ENCODE measurements at regions not wholly inside any gene's neighbourhood (a gene's known extent, or its start where the extent isn't known, plus 50 kb on each side); places are given as distances from the start of the nearest gene placed in this dataset.
"Not testable (repeated sequence)": the region's sequence is repeated elsewhere in the genome, so short reads cannot be mapped to it uniquely, and the experiment has no call there.

DNA sequence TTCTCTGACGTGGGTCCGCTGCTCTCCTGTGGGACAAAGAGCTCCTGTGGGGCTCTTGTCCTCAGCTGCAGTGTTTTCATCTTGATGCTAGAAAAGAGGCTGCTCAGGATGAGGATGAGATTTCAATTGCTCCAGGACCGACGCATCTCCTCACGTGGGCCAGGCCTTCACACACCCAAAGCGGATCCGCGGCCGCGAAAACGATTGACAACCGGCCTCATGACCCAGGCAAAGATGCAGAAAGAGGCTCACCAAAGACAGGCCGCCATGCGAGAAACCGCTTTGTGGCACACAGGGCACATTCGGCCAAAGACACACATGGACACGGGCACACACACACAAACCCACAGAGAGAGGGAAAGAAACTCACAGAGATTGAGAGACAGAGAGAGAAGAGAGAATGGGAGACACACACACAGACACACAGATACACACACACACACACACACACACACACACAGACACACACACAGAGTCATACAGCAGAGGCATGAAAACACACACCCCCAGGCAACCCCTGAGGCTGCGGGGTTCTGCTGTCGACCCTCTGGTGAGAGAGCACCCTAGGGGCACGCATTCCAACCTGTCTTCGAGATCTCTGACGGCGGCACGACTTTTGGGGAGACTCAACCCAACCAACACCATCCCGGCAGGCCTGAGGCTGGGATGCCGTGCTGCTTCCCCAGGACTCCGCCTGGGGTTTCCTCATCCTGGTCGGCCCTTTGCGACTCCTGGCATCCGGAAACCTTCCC is 168.5 kb upstream of the ZNF337 start:
- DNase-seq, result not testable (repeated sequence)

GRCh38 chr20:25864326-25864962 is 167.8 kb upstream of the ZNF337 start:
- no peak for DNase-seq

DNA sequence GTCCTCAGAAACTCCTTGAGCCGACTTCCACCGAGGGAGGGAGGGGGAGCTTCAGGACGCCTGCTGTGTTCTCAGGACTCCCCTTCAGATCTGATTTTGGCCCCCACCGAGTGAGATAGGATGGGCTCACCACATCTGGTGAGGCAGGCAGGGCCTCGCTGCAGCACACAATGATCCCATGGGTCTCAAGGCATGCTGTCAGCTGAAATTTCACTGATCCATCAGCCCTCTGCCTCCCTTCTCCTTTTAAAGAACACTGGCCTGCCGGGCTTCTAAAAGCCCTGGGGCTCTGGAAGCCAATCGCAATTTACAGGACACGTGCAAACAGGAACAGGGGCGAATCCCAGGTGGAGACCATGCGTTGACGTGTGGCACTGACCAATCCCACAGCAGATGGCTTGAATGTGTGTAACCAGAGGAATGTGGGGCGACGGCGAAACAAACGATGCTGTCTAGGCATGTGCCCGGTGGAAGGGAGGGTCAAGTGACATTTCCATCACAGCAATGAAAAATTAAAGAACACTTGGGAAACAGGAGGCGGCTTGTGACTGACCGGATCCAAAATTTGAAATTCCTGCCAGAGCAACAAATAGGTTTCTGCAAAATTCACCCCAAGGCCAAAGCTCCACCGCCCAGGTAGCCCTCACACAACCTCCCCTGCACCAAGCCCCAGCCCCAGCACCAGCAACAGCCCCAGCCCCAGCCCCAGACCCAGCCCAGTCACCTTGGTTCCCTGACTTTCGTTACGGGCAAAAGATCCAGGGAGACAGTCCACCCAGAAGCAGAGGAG is 167.1 kb upstream of the ZNF337 start:
- no peak for DNase-seq

DNA sequence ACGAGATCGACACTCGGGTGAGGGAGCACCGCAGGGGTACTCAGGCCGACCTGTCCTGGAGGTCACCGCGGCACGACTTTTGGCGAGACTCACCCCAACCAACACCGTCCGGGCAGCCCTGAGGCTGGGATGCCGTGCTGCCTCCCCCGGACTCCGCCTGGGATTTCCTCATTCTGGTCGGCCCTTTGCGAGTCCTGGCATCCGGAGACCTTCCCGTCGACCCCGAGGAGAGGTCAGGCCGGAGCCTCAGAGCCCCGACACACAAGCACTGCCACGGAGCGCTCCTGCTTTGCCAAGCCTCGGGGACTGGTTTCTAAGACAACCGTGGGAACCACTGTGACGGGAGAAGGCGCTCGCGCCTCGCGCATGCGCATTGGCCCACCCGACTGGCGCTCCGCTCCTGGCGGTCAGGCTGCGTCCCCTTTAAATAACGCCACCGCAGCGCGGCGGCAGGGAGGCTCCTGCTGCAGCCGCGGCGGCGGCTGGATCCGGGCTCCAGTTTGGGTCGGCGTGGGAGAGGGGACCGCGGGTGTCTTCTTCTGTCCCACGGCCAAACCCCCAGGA is 166.4 kb upstream of the ZNF337 start:
- DNase-seq, result peak; percentile 85

DNA sequence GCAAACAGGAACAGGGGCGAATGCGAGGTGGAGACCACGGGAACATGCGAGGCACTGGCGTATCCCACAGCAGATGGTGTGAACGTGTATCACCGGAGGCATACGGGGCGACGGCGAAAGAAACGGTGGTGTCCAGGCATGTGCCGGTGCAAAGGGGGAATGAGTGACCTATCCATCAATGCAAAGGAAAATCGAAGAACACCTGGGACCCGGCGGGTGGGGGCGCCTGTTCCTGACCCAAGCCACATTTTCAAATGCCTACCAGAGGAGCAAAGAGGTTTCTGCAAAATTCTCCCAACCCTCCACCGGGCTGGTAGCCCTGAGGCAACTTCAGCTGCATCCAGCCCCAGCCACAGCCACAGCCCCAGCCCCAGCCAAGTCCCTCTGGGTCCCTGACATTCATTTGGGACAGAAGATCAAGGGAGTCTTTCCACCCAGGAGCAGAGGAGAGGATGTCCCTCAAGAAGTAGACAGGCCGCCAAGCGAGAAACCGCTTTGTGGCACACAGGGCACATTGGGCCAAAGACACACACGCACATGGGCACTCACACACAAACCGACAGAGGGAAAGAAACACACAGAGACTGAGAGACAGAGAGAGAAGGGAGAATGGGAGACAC is 164.0 kb upstream of the ZNF337 start:
- DNase-seq, result no peak

GRCh38 chr20:25859649-25860530 is 163.2 kb upstream of the ZNF337 start:
- no peak for DNase-seq

DNA sequence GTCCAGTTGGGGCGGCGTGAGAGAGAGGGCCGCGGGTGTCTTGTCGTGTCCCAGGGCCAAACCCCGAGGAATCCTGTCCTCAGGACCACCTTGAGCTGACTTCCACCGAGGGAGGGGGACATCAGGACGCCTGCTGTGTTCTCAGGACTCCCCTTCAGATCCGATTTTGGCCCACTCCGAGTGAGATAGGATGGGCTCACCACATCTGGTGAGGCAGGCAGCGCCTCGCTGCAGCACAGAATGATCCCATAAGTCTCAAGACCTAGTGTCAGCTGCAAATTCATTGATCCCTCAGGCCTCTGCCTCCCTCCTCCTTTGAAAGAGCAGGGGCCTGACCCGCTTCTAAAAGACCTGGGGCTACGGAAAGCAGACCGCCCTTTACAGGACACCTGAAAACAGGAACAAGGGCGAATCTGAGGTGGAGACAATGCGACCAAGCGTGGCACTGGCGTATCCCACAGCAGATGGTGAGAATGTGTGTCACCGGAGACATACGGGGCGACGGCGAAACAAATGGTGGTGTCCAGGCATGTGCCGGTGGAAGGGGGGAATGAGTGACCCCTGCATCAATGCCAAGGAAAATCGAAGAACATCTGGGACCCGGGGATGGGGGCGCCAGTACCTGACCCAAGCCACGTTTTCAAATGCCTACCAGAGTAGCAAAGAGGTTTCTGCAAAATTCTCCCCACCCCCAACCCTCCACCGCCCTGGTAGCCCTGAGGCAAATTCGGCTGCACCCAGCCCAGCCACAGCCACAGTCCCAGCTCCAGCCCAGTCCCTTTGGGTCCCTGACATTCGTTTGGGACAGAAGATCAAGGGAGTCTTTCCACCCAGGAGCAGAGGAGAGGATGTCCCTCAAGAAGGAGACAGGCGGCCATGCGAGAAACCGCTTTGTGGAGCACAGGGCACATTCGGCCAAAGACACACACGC is 162.1 kb upstream of the ZNF337 start:
- DNase-seq, result no peak

- not testable (repeated sequence) for DNase-seq
These were observed 160.6 kb upstream of the ZNF337 start for GRCh38 chr20:25857091-25857788.

GRCh38 chr20:25856256-25856884 is 159.7 kb upstream of the ZNF337 start:
- no peak for DNase-seq

DNA sequence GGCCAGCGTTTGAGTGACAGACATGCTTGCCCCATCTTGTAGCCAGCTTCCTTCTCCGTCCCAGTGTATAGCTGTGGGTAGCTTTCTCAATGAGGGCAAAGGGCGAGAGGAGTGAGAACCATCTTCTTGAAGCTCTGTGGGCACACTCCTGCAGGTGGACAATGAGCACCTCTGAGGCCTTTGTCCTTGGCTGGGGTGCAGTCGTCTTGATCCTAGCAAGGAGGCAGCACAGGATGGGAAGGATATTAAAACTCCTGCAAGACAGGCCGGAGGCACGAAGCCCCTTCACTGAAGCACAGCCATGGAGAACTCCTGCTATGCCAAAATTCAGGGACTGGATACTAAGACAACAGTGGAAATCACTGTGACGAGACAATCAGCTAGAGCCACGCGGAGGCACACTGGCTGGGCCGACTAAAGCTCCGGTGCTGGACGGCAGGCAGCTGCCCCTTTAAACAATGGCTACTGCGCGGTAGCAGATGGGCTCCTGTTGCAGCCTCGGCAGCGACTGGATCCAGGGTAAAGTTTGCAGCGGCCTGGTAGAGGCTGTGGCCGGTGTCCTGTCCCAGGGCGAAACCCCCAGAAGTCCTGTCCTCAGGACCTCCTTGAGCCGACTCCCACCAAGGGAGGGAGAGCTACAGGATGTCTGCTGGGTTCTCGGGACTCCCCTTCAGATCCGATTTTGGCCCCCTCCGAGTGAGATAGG is 159.0 kb upstream of the ZNF337 start:
- not testable (repeated sequence) for DNase-seq

- DNase-seq, result not testable (repeated sequence)
These were observed 158.0 kb upstream of the ZNF337 start for GRCh38 chr20:25854666-25855065.

DNA sequence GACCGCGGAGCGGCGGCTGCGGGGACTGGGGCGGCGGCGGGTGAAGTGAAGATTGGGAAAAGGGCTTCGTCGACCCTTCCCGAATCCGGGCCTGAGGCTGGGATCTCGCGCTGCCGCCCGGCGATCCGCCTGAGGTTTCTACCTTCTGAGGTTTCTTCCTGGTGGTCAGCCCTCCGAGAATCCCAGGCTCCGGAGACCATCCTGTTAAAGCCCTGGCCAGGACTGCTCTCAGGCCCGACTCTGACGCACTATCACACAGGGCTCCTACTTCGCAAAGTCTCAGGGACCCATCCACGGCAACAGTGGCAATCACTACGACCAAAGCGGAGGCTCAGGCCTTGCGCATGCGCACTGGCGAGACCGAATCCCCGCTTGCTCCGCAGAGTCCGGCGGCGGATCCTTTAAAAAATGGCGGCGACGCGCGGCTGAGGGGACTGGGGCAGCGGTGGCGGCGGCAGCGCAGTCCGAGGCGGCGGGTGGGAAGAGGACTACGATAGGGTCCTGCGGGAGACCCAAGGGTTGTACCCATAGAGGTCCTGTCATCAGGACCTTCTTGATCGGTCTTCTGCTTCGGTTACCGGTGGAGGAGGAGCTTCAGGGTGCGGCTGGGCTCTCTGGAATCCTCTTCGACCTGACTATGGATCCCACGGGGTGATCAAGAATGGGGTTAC is 157.2 kb upstream of the ZNF337 start:
- peak; percentile 53 for DNase-seq

GRCh38 chr20:25852968-25853717 is 156.5 kb upstream of the ZNF337 start:
- not testable (repeated sequence) for DNase-seq

DNA sequence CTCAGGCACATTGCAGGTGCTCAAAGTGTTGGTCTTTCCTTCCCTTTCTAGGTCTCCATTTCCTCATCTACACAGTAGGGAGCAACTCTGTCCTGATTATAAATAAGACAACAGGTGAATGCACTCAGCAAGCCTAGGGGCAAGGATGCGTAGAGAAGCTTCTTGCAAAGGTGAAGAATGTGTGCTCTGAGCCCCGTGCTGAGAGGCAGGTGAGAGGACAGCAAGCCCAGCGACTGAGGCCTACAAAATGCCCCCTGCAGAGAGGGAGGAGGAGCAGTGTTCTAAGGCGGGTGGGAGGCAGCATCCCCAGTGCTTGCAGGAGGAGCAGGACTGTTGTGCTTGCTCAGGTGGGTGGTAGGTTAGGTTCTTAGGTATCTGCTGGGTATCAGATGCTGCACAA is 153.5 kb upstream of the ZNF337 start:
- DNase-seq, result not testable (repeated sequence)

GRCh38 chr20:25848222-25848621 is 151.6 kb upstream of the ZNF337 start:
- DNase-seq, result no peak

- DNase-seq, result not testable (repeated sequence)
These were observed 148.0 kb upstream of the ZNF337 start for GRCh38 chr20:25844640-25845039.

All from muscle of arm (tissue), 1 donor.